SK-N-SH treated with all-trans-retinoic acid at 6 μM for 48 hours (cell line): ENCODE measurements at regions not wholly inside any gene's neighbourhood (a gene's known extent, or its start where the extent isn't known, plus 50 kb on each side); places are given as distances from the start of the nearest gene placed in this dataset.
"Not testable (repeated sequence)": the region's sequence is repeated elsewhere in the genome, so short reads cannot be mapped to it uniquely, and the experiment has no call there.

Experiments
- CSDC2 ChIP-seq: fragments of 250-450 bp; sonication (Bioruptor Pico); IDR thresholded peaks from 2 replicates; pipeline ENCODE4 v1.5.0; 2020; ENCODE audit warnings: mild to moderate bottlenecking, moderate library complexity
- ESRRG ChIP-seq: fragments of 250-450 bp; sonication (Bioruptor Pico); IDR thresholded peaks from 2 replicates; pipeline ENCODE4 v1.6.1; 2021; ENCODE audit warnings: mild to moderate bottlenecking
- OSR1 ChIP-seq: fragments of 250-450 bp; sonication (Bioruptor Pico); IDR thresholded peaks from 2 replicates; pipeline ENCODE4 v1.8.0; 2022; ENCODE audit warnings: moderate library complexity, mild to moderate bottlenecking, inconsistent platforms
- PPARA ChIP-seq: fragments of 250-450 bp; sonication (Bioruptor Pico); IDR thresholded peaks from 2 replicates; pipeline ENCODE4 v1.5.0; 2020; ENCODE audit warnings: mild to moderate bottlenecking, borderline replicate concordance
- RARB ChIP-seq: fragments of 250-450 bp; sonication (Bioruptor Pico); IDR thresholded peaks from 2 replicates; pipeline ENCODE4 v1.8.0; 2021; ENCODE audit warnings: mild to moderate bottlenecking, moderate library complexity
- SNAI2 ChIP-seq: fragments of 250-450 bp; sonication (Bioruptor Pico); IDR thresholded peaks from 2 replicates; pipeline ENCODE4 v1.5.0; 2020; ENCODE audit warnings: mild to moderate bottlenecking, moderate library complexity
- TOX ChIP-seq: fragments of 250-450 bp; sonication (Bioruptor Pico); IDR thresholded peaks from 2 replicates; pipeline ENCODE4 v1.8.0; 2021; ENCODE audit warnings: mild to moderate bottlenecking, moderate library complexity, borderline replicate concordance
- ZFP30 ChIP-seq: fragments of 450-650 bp; formaldehyde crosslinking; IDR thresholded peaks from 2 replicates; pipeline ENCODE4 v1.5.0; 2022; ENCODE audit warnings: mild to moderate bottlenecking, moderate library complexity
- ZNF565 ChIP-seq: fragments of 450-650 bp; formaldehyde crosslinking; conservative IDR thresholded peaks from 2 replicates; pipeline ENCODE4 v1.5.0; 2020; ENCODE audit warnings: low read depth, mild to moderate bottlenecking, moderate library complexity
- ZNF70 ChIP-seq: fragments of 450-650 bp; formaldehyde crosslinking; IDR thresholded peaks from 2 replicates; pipeline ENCODE4 v1.5.0; 2020; ENCODE audit warnings: mild to moderate bottlenecking, moderate library complexity
- ZNF8 ChIP-seq: fragments of 450-650 bp; formaldehyde crosslinking; IDR thresholded peaks from 2 replicates; pipeline ENCODE4 v1.5.0; 2020; ENCODE audit warnings: mild to moderate bottlenecking, moderate library complexity
- TF ChIP-seq, protein P1 (sequence below): fragments of 250-450 bp; sonication (Bioruptor Pico); IDR thresholded peaks from 2 replicates; pipeline ENCODE4 v1.5.1; 2021; ENCODE audit warnings: mild to moderate bottlenecking, moderate library complexity
- TF ChIP-seq, protein P2 (sequence below): fragments of 250-450 bp; sonication (Bioruptor Pico); IDR thresholded peaks from 2 replicates; pipeline ENCODE4 v1.8.0; 2020; ENCODE audit warnings: mild to moderate bottlenecking, moderate library complexity, borderline replicate concordance
- TF ChIP-seq, protein P3 (sequence below): fragments of 250-450 bp; sonication (Bioruptor Pico); IDR thresholded peaks from 2 replicates; pipeline ENCODE4 v1.5.1; 2020; ENCODE audit warnings: low read depth, mild to moderate bottlenecking, moderate library complexity

DNA sequence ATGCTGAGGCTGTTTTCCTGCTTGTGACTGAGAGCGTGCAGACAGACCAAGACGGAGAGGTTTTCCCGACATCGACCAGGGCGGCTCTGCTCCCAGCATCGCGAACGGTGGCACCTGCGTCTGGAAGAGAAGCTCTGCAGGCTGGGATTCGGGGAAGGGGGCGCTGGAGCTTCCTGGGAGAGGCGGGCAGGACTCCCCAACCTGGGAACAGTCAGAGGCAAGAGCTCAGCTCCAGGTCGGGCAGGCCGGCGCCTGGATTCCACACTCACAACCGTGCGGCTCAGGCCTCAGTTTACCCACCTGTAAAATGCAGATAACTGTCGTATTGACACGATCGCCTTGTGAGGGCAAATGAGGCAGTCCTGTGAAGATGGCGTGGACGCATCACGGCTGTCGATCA lies 332.6 kb downstream of the ADGRD1 start:
- not testable (repeated sequence) for TF ChIP-seq SNAI2 (CRISPR knock-in tag); PPARA (CRISPR knock-in tag); ZNF8 (CRISPR knock-in tag); ZNF565 (CRISPR knock-in tag); ZFP30 (CRISPR knock-in tag); ESRRG; TOX; OSR1 (CRISPR knock-in tag); RARB (CRISPR knock-in tag); ZNF70 (CRISPR knock-in tag); CSDC2
- TF ChIP-seq, protein P1, sequence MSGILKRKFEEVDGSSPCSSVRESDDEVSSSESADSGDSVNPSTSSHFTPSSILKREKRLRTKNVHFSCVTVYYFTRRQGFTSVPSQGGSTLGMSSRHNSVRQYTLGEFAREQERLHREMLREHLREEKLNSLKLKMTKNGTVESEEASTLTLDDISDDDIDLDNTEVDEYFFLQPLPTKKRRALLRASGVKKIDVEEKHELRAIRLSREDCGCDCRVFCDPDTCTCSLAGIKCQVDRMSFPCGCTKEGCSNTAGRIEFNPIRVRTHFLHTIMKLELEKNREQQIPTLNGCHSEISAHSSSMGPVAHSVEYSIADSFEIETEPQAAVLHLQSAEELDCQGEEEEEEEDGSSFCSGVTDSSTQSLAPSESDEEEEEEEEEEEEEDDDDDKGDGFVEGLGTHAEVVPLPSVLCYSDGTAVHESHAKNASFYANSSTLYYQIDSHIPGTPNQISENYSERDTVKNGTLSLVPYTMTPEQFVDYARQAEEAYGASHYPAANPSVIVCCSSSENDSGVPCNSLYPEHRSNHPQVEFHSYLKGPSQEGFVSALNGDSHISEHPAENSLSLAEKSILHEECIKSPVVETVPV (CRISPR knock-in tag), result not testable (repeated sequence)
- TF ChIP-seq, protein P2, sequence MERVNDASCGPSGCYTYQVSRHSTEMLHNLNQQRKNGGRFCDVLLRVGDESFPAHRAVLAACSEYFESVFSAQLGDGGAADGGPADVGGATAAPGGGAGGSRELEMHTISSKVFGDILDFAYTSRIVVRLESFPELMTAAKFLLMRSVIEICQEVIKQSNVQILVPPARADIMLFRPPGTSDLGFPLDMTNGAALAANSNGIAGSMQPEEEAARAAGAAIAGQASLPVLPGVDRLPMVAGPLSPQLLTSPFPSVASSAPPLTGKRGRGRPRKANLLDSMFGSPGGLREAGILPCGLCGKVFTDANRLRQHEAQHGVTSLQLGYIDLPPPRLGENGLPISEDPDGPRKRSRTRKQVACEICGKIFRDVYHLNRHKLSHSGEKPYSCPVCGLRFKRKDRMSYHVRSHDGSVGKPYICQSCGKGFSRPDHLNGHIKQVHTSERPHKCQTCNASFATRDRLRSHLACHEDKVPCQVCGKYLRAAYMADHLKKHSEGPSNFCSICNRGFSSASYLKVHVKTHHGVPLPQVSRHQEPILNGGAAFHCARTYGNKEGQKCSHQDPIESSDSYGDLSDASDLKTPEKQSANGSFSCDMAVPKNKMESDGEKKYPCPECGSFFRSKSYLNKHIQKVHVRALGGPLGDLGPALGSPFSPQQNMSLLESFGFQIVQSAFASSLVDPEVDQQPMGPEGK (CRISPR knock-in tag), result not testable (repeated sequence)
- TF ChIP-seq, protein P3, sequence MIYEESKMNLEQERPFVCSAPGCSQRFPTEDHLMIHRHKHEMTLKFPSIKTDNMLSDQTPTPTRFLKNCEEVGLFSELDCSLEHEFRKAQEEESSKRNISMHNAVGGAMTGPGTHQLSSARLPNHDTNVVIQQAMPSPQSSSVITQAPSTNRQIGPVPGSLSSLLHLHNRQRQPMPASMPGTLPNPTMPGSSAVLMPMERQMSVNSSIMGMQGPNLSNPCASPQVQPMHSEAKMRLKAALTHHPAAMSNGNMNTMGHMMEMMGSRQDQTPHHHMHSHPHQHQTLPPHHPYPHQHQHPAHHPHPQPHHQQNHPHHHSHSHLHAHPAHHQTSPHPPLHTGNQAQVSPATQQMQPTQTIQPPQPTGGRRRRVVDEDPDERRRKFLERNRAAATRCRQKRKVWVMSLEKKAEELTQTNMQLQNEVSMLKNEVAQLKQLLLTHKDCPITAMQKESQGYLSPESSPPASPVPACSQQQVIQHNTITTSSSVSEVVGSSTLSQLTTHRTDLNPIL (CRISPR knock-in tag), result not testable (repeated sequence)
